ENCODE measurements at regions not wholly inside any gene's neighbourhood (a gene's known extent, or its start where the extent isn't known, plus 50 kb on each side); places are given as distances from the start of the nearest gene placed in this dataset.

- TF ChIP-seq CTCF (IDR thresholded peaks at IDR 0.05; ENCODE audit: control extremely low read depth in 1 of 3, insufficient read depth in 1 of 3, low read depth in 1 of 3, low read length in 3 of 3) = no peak
- TF ChIP-seq ATF2 (IDR thresholded peaks at IDR 0.05; ENCODE audit: low read length) = no peak
- TF ChIP-seq CBX5 (IDR thresholded peaks at IDR 0.05; ENCODE audit: low read depth, low read length) = no peak
- no peak for TF ChIP-seq SP2 (IDR thresholded peaks at IDR 0.05; ENCODE audit: low read length)
- no peak for TF ChIP-seq SP1 (IDR thresholded peaks at IDR 0.05; ENCODE audit: low read depth, low read length)
- TF ChIP-seq KDM4A (IDR thresholded peaks at IDR 0.05; ENCODE audit: low read depth, low read length, severe bottlenecking) = no peak
Observed at GRCh38 chr18:55744206-55744605, 156.2 kb upstream of the TCF4 start (continued).

Measured in H1 (cell line).